GM18519 (cell line): ENCODE measurements at regions not wholly inside any gene's neighbourhood (a gene's known extent, or its start where the extent isn't known, plus 50 kb on each side); places are given as distances from the start of the nearest gene placed in this dataset.

Experiments used
- ATAC-seq: cut with Tn5 transposase; IDR thresholded peaks from one replicate; pipeline ENCODE4 v1.9.1; 2021; ENCODE audit warnings: mild to moderate bottlenecking, moderate library complexity; ENCODE audit not compliant: unreplicated experiment, low FRiP score

GRCh38 chr15:81987628-81988027 is 58.2 kb downstream of the MEX3B start:
- ATAC-seq = no peak

GRCh38 chr15:81983497-81983896 is 62.3 kb downstream of the MEX3B start:
- ATAC-seq = no peak

- no peak for ATAC-seq
These were observed 63.0 kb downstream of the MEX3B start for GRCh38 chr15:81982808-81983207.

GRCh38 chr15:81981908-81982307 is 63.9 kb downstream of the MEX3B start:
- no peak for ATAC-seq

GRCh38 chr15:81977464-81977863 is 68.4 kb downstream of the MEX3B start:
- ATAC-seq = no peak

GRCh38 chr15:81968691-81969090 is 77.1 kb downstream of the MEX3B start:
- no peak for ATAC-seq

GRCh38 chr15:81966631-81967030 is 79.2 kb downstream of the MEX3B start:
- no peak for ATAC-seq

- no peak for ATAC-seq
These were observed 83.3 kb downstream of the MEX3B start for GRCh38 chr15:81962482-81962881.

GRCh38 chr15:81959196-81959595 is 86.6 kb downstream of the MEX3B start:
- no peak for ATAC-seq

GRCh38 chr15:81957698-81958097 is 88.1 kb downstream of the MEX3B start:
- ATAC-seq = no peak

- ATAC-seq = no peak
These were observed 90.3 kb downstream of the MEX3B start for GRCh38 chr15:81955382-81956062.

- no peak for ATAC-seq
These were observed 91.5 kb downstream of the MEX3B start for GRCh38 chr15:81954158-81954783.

- ATAC-seq = no peak
These were observed 94.9 kb downstream of the MEX3B start for GRCh38 chr15:81950841-81951414.

- ATAC-seq = no peak
These were observed 97.1 kb downstream of the MEX3B start for GRCh38 chr15:81948751-81949150.

- no peak for ATAC-seq
These were observed 97.6 kb downstream of the MEX3B start for GRCh38 chr15:81948222-81948621.

- ATAC-seq = no peak
These were observed 98.3 kb downstream of the MEX3B start for GRCh38 chr15:81947548-81947947.

- ATAC-seq = no peak
These were observed 100.7 kb downstream of the MEX3B start for GRCh38 chr15:81945014-81945615.

GRCh38 chr15:81942655-81943195 is 103.1 kb downstream of the MEX3B start:
- no peak for ATAC-seq

GRCh38 chr15:81942157-81942556 is 103.7 kb downstream of the MEX3B start:
- ATAC-seq = no peak

- ATAC-seq = no peak
These were observed 104.3 kb downstream of the MEX3B start for GRCh38 chr15:81941479-81941878.
